Vagina (tissue), 2 donors: ENCODE measurements at regions not wholly inside any gene's neighbourhood (a gene's known extent, or its start where the extent isn't known, plus 50 kb on each side); places are given as distances from the start of the nearest gene placed in this dataset.

ENCODE experiments used
- POLR2A ChIP-seq, 2 donors: fragments of 450-650 bp; IDR thresholded peaks; one replicate each; pipeline ENCODE4 v1.6.1; 2017; ENCODE audit warnings: antibody characterized with exemption in 2 of 2, mild to moderate bottlenecking in 2 of 2, moderate library complexity in 2 of 2
- TF ChIP-seq, protein P1 (sequence below), 3 experiments: fragments of 450-650 bp in 2 of 3; fragments of 200-600 bp in 1 of 3; sonication (generic) in 1 of 3; IDR thresholded peaks; one replicate each; pipeline ENCODE4 v1.5.1; 2017 to 2019; ENCODE audit warnings: antibody characterized with exemption in 3 of 3, mild to moderate bottlenecking in 2 of 3, moderate library complexity in 2 of 3

DNA sequence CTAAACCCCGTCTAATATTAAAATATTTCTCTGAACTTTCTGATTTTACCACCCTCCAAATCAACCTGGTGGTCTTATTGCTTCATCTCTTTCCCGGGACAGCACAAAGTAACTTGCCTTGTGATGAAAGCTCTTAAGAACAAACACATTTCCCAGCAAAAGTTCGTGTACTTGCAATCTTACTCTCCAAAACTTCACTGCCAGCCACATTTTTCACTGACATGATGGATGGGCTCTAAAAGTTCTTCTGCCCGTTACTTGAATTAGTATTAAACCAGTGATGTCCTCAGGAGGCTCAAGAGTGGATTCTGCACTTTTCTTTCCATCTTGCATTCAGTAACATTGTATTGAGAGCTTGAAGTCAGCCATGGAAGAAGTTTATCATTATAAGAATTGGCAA, 731.6 kb upstream of the GJE1 start:
- no peak for TF ChIP-seq POLR2A (IDR thresholded peaks at IDR 0.05)
- TF ChIP-seq, protein P1, sequence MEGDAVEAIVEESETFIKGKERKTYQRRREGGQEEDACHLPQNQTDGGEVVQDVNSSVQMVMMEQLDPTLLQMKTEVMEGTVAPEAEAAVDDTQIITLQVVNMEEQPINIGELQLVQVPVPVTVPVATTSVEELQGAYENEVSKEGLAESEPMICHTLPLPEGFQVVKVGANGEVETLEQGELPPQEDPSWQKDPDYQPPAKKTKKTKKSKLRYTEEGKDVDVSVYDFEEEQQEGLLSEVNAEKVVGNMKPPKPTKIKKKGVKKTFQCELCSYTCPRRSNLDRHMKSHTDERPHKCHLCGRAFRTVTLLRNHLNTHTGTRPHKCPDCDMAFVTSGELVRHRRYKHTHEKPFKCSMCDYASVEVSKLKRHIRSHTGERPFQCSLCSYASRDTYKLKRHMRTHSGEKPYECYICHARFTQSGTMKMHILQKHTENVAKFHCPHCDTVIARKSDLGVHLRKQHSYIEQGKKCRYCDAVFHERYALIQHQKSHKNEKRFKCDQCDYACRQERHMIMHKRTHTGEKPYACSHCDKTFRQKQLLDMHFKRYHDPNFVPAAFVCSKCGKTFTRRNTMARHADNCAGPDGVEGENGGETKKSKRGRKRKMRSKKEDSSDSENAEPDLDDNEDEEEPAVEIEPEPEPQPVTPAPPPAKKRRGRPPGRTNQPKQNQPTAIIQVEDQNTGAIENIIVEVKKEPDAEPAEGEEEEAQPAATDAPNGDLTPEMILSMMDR (IDR thresholded peaks at IDR 0.05) = no peak
